Transverse colon (tissue), 4 donors: ENCODE measurements at regions not wholly inside any gene's neighbourhood (a gene's known extent, or its start where the extent isn't known, plus 50 kb on each side); places are given as distances from the start of the nearest gene placed in this dataset.

Experiments
- DNase-seq: peaks from one replicate; pipeline ENCODE4 v3.0.0-alpha.2; 2019
- H3K27ac ChIP-seq, 4 donors: fragments of 200-600 bp; sonication (generic); 2 replicates each; pipeline ENCODE4 v1.5.1; 2016 to 2018; ENCODE audit warnings: inconsistent platforms in 4 of 4
- H3K27me3 ChIP-seq: fragments of 200-600 bp; sonication (generic); 2 replicates; pipeline ENCODE4 v1.5.1; 2017; ENCODE audit warnings: inconsistent platforms
- H3K36me3 ChIP-seq, 4 donors: fragments of 200-600 bp; sonication (generic); 2 replicates each; pipeline ENCODE4 v1.5.1; 2017 to 2019; ENCODE audit warnings: inconsistent platforms in 4 of 4
- H3K4me1 ChIP-seq, 4 donors: fragments of 200-600 bp; sonication (generic); 2 replicates each; pipeline ENCODE4 v1.5.1; 2017 to 2020; ENCODE audit warnings: inconsistent platforms in 4 of 4
- H3K4me3 ChIP-seq, 4 donors: fragments of 200-600 bp; sonication (generic); 1 replicate in 1 of 4; 2 replicates in 3 of 4; pipeline versions ENCODE4 v1.5.1 to v1.6.1; 2017 to 2019; ENCODE audit warnings: inconsistent platforms in 4 of 4
- H3K9me3 ChIP-seq, 2 donors: fragments of 200-600 bp; sonication (generic); 2 replicates each; pipeline ENCODE4 v1.5.1; 2017 to 2019; ENCODE audit warnings: inconsistent platforms in 2 of 2
- CTCF ChIP-seq, 5 experiments: fragments of 200-600 bp in 3 of 5; fragments of 450-650 bp in 2 of 5; sonication (generic) in 3 of 5; IDR thresholded peaks; 1 replicate in 2 of 5; 2 replicates in 3 of 5; pipeline ENCODE4 v1.5.1; 2016 to 2017; ENCODE audit warnings: antibody characterized with exemption in 5 of 5, inconsistent platforms in 3 of 5, mild to moderate bottlenecking in 2 of 5, moderate library complexity in 1 of 5
- EP300 ChIP-seq: sonication (generic); formaldehyde crosslinking; IDR thresholded peaks from one replicate; pipeline ENCODE4 v1.6.1; 2017; ENCODE audit warnings: antibody characterized with exemption, low read depth
- POLR2A ChIP-seq: fragments of 450-650 bp; IDR thresholded peaks from one replicate; pipeline ENCODE4 v1.6.1; 2016; ENCODE audit warnings: antibody characterized with exemption, mild to moderate bottlenecking, moderate library complexity
- POLR2AphosphoS5 ChIP-seq, 3 donors: sonication (generic); formaldehyde crosslinking; IDR thresholded peaks; one replicate each; pipeline ENCODE4 v1.6.1; 2016; ENCODE audit warnings: antibody characterized with exemption in 3 of 3
- WGBS, 2 donors: methylation state at CpG; one replicate each; pipeline ENCODE4 v1.1.5; 2018; ENCODE audit warnings: low coverage in 1 of 2; 5-methylcytosine and 5-hydroxymethylcytosine counted together
- in situ Hi-C, 4 donors: fragments of 200-750 bp; cut with MboI; loops; one replicate each; pipeline versions ENCODE4 v1.15.0 to v1.15.1; 2017; ENCODE audit warnings: low sequenced_read_pairs in 3 of 4, low pct_ligation_motif_present in 1 of 4, low pct_unique_long_range_greater_than_20kb in 1 of 4
- intact Hi-C: fragments of 100-400 bp; cut with DNase I; formaldehyde crosslinking; loops from one replicate; pipeline ENCODE4 v1.15.1; 2023; ENCODE audit warnings: low total_unique reads

- no peak for DNase-seq
- in situ Hi-C loops, result no loop called here
- WGBS, 2 donors, result 89 to 90% methylated on average over 2 to 4 of the region's 4 CpGs
These were observed 360.1 kb upstream of the ITGA1 start for GRCh38 chr5:52427615-52428014.

GRCh38 chr5:52428977-52429489 is 358.7 kb upstream of the ITGA1 start:
- intact Hi-C loops, result no loop called here
- TF ChIP-seq EP300 (no peak), POLR2A (no peak), POLR2AphosphoS5 (IDR thresholded peaks at IDR 0.05) (no peak), CTCF (IDR thresholded peaks at IDR 0.05) (no peak)
- Histone ChIP-seq H3K27ac (no peak overlapping the region), H3K4me3 (no peak overlapping the region), H3K36me3 (no peaks in the 10 kb centered on the region), H3K9me3 (peaks cover 0 to 7% of the 10 kb centered on the region in 2 donors), H3K27me3 (no peaks in the 10 kb centered on the region), H3K4me1 (no peaks in the 10 kb centered on the region)
- no peak for DNase-seq
- in situ Hi-C loops, result no loop called here
- 70 to 98% methylated on average over 2 to 3 of the region's 3 CpGs for WGBS, 2 donors

More at GRCh38 chr5:52427615-52428014, 360.1 kb upstream of the ITGA1 start:
- Histone ChIP-seq H3K36me3 (no peaks in the 10 kb centered on the region), H3K27me3 (no peaks in the 10 kb centered on the region), H3K9me3 (peaks cover 0 to 7% of the 10 kb centered on the region in 2 donors), H3K4me3 (no peak overlapping the region), H3K27ac (no peak overlapping the region), H3K4me1 (no peaks in the 10 kb centered on the region)
- no peak for TF ChIP-seq EP300
- no peak for TF ChIP-seq CTCF (IDR thresholded peaks at IDR 0.05)
- no peak for TF ChIP-seq POLR2AphosphoS5 (IDR thresholded peaks at IDR 0.05)
- TF ChIP-seq POLR2A, result no peak
- intact Hi-C loops, result no loop called here

GRCh38 chr5:52441768-52442167 is 345.9 kb upstream of the ITGA1 start:
- TF ChIP-seq POLR2A (no peak), POLR2AphosphoS5 (IDR thresholded peaks at IDR 0.05) (no peak), CTCF (IDR thresholded peaks at IDR 0.05) (no peak), EP300 (no peak)
- H3K27me3 ChIP-seq, result no peaks in the 10 kb centered on the region
- no peak overlapping the region for H3K4me3 ChIP-seq
- no peak overlapping the region for H3K27ac ChIP-seq
- no peaks in the 10 kb centered on the region for H3K9me3 ChIP-seq
- in situ Hi-C loops, result no loop called here
- H3K4me1 ChIP-seq, result no peaks in the 10 kb centered on the region
- intact Hi-C loops, result no loop called here
- 90 to 100% methylated on average over 1 of the region's 1 CpG for WGBS, 2 donors
- no peak for DNase-seq
- H3K36me3 ChIP-seq, result no peaks in the 10 kb centered on the region

GRCh38 chr5:52443187-52443586 is 344.5 kb upstream of the ITGA1 start:
- no peaks in the 10 kb centered on the region for H3K36me3 ChIP-seq
- no peak overlapping the region for H3K27ac ChIP-seq
- no peak overlapping the region for H3K4me3 ChIP-seq
- in situ Hi-C loops, result no loop called here
- DNase-seq, result no peak
- intact Hi-C loops, result no loop called here
- H3K27me3 ChIP-seq, result no peaks in the 10 kb centered on the region
- 90 to 94% methylated on average over 3 of the region's 3 CpGs for WGBS, 2 donors
- no peaks in the 10 kb centered on the region for H3K4me1 ChIP-seq
- H3K9me3 ChIP-seq, result no peaks in the 10 kb centered on the region
- no peak for TF ChIP-seq EP300
- no peak for TF ChIP-seq CTCF (IDR thresholded peaks at IDR 0.05)
- TF ChIP-seq POLR2AphosphoS5 (IDR thresholded peaks at IDR 0.05), result no peak
- TF ChIP-seq POLR2A, result no peak
